Activated CD4-positive, alpha-beta memory T cell treated with anti-CD3 and anti-CD28 coated beads, Interleukin-2, amount 10 ng/mL, durations not matched to agents 7 days and 5 days (primary cell): ENCODE measurements at regions not wholly inside any gene's neighbourhood (a gene's known extent, or its start where the extent isn't known, plus 50 kb on each side); places are given as distances from the start of the nearest gene placed in this dataset.

Experiments
- CTCF ChIA-PET: fragments of 350-600 bp; sonication (Branson Sonifier 250); formaldehyde crosslinking; loops from one replicate; lab custom pipeline; 2021; ENCODE audit warnings: antibody characterized with exemption, inconsistent platforms; lab: Charles Lee
- POLR2A ChIA-PET: fragments of 350-600 bp; sonication (Branson Sonifier 250); formaldehyde crosslinking; loops from one replicate; lab custom pipeline; 2021; ENCODE audit warnings: antibody characterized with exemption; lab: Charles Lee
- DNase-seq: peaks from one replicate; pipeline ENCODE4 v3.0.0-alpha.2; 2020
- H3K27ac Mint-ChIP-seq: one replicate; pipeline ENCODE4 v1.8.0; 2021; ENCODE audit warnings: mild to moderate bottlenecking, mixed read lengths
- H3K27me3 Mint-ChIP-seq: one replicate; pipeline ENCODE4 v1.8.0; 2021; ENCODE audit warnings: mixed read lengths
- H3K36me3 Mint-ChIP-seq: one replicate; pipeline ENCODE4 v1.8.0; 2021; ENCODE audit warnings: low read depth, mixed read lengths
- H3K4me1 Mint-ChIP-seq: one replicate; pipeline ENCODE4 v1.8.0; 2021; ENCODE audit warnings: mixed read lengths
- H3K4me3 Mint-ChIP-seq: one replicate; pipeline ENCODE4 v1.8.0; 2021; ENCODE audit warnings: mild to moderate bottlenecking, mixed read lengths
- H3K9me3 Mint-ChIP-seq: one replicate; pipeline ENCODE4 v1.8.0; 2021; ENCODE audit warnings: mixed read lengths

- POLR2A ChIA-PET, result no interaction called here
These were observed 163.7 kb downstream of the FBXO15 start for GRCh38 chr18:73983970-73984369.

GRCh38 chr18:73983496-73983895 lies 164.1 kb downstream of the FBXO15 start:
- H3K27me3 Mint-ChIP-seq, result no peaks in the 10 kb centered on the region
- peaks cover 3% of the 10 kb centered on the region for H3K9me3 Mint-ChIP-seq
- no peak for DNase-seq
- ChIA-PET POLR2A (no interaction called here), CTCF (no interaction called here)
- no peaks in the 10 kb centered on the region for H3K4me1 Mint-ChIP-seq
- H3K36me3 Mint-ChIP-seq, result no peaks in the 10 kb centered on the region
- no peak overlapping the region for H3K27ac Mint-ChIP-seq
- H3K4me3 Mint-ChIP-seq, result no peak overlapping the region

More at GRCh38 chr18:73983970-73984369, 163.7 kb downstream of the FBXO15 start:
- CTCF ChIA-PET, result no interaction called here
- Mint-ChIP-seq H3K27me3 (no peaks in the 10 kb centered on the region), H3K4me1 (no peaks in the 10 kb centered on the region), H3K36me3 (no peaks in the 10 kb centered on the region), H3K27ac (no peak overlapping the region), H3K4me3 (no peak overlapping the region), H3K9me3 (peaks cover 3% of the 10 kb centered on the region)
- no peak for DNase-seq

GRCh38 chr18:73981796-73982195 lies 165.8 kb downstream of the FBXO15 start:
- H3K36me3 Mint-ChIP-seq, result no peaks in the 10 kb centered on the region
- no peak for DNase-seq
- no peaks in the 10 kb centered on the region for H3K27me3 Mint-ChIP-seq
- no peak overlapping the region for H3K4me3 Mint-ChIP-seq
- H3K4me1 Mint-ChIP-seq, result no peaks in the 10 kb centered on the region
- POLR2A ChIA-PET, result no interaction called here
- H3K27ac Mint-ChIP-seq, result no peak overlapping the region
- CTCF ChIA-PET, result no interaction called here
- H3K9me3 Mint-ChIP-seq, result no peaks in the 10 kb centered on the region

DNA sequence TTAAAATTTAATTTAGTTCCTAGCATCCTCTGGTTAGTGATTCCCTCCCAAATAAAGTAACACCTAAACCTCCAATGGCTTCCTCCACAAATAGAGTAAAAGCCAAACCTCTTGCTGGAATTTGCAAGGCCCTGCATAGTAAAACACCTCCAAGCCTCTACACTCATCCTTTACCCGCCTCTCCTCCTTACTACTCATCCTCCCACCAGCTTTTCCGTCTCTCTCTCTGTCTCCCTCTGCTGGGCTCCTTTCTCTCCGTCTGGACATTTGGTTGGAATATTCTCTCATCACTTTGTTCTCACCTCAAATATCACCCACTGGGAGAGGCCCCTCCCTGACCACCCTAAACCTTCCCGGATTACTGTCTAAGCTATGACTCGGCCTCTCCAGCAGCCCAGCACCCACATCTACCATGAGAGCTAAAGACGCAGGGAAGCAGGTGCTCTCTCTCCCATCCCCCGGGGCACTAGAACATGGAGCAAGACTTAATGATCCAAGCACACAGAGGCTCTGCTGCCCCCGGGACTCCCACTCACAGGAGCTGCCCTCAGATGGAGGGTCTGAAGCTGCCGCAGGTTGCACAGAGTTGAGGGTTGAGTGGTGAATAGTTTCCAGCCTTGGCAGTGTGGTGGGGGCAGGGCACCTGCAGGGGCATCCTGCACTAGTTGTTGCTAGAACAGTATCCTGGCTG lies 167.2 kb downstream of the FBXO15 start:
- Mint-ChIP-seq H3K9me3 (no peaks in the 10 kb centered on the region), H3K27ac (no peak overlapping the region), H3K36me3 (no peaks in the 10 kb centered on the region), H3K4me1 (no peaks in the 10 kb centered on the region), H3K4me3 (no peak overlapping the region), H3K27me3 (no peaks in the 10 kb centered on the region)
- DNase-seq, result no peak
- POLR2A ChIA-PET, result no interaction called here
- CTCF ChIA-PET, result no interaction called here

GRCh38 chr18:73979742-73980141 lies 167.9 kb downstream of the FBXO15 start:
- ChIA-PET POLR2A (no interaction called here), CTCF (no interaction called here)
- no peak for DNase-seq
- Mint-ChIP-seq H3K4me3 (no peak overlapping the region), H3K4me1 (no peaks in the 10 kb centered on the region), H3K9me3 (no peaks in the 10 kb centered on the region), H3K27ac (no peak overlapping the region), H3K36me3 (no peaks in the 10 kb centered on the region), H3K27me3 (no peaks in the 10 kb centered on the region)

DNA sequence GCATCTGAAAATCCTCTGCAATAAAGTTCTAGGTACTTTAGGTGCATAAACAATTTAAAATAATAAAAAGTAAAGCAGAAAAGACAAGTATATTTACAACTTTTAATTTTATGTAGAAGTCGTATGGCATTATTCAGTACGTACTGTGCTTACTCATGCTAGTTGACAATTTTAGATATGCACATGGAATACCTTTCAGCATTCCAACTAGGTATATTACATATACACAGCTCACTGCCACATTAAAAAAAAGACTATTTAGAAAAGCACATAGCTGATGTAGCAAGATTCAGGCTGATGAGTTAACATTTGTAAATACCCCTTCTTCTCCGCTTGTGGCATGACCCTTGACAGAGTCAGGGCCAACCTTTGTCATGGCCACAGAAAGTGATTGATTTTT lies 171.2 kb downstream of the FBXO15 start:
- ChIA-PET CTCF (no interaction called here), POLR2A (no interaction called here)
- H3K4me3 Mint-ChIP-seq, result no peak overlapping the region
- no peaks in the 10 kb centered on the region for H3K27me3 Mint-ChIP-seq
- no peaks in the 10 kb centered on the region for H3K36me3 Mint-ChIP-seq
- H3K27ac Mint-ChIP-seq, result no peak overlapping the region
- no peak for DNase-seq
- H3K9me3 Mint-ChIP-seq, result no peaks in the 10 kb centered on the region
- H3K4me1 Mint-ChIP-seq, result no peaks in the 10 kb centered on the region

GRCh38 chr18:73975266-73975665 lies 172.4 kb downstream of the FBXO15 start:
- DNase-seq, result no peak
- Mint-ChIP-seq H3K27me3 (no peaks in the 10 kb centered on the region), H3K9me3 (no peaks in the 10 kb centered on the region), H3K36me3 (no peaks in the 10 kb centered on the region), H3K27ac (no peak overlapping the region), H3K4me3 (no peak overlapping the region), H3K4me1 (no peaks in the 10 kb centered on the region)
- ChIA-PET CTCF (no interaction called here), POLR2A (no interaction called here)

DNA sequence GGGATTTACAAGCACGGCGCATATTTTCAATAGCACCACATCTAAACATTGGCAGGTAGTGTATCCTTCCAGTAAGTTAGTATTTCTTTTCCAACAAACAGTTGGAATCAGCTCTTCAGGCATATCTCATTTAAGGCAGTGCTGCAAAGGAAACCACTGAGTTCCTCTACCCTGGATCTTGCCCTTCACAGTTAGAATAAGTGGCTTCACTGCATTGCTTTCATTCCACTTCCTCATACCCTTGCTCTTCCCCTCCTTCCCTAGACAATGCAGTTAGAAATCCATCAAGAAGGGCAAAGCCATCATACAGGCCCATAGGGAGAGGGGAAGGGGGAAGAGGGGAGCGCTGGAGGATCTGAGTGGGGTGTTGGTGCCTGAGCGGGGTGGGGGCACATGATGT lies 173.7 kb downstream of the FBXO15 start:
- Mint-ChIP-seq H3K27me3 (no peaks in the 10 kb centered on the region), H3K36me3 (no peaks in the 10 kb centered on the region), H3K4me1 (no peaks in the 10 kb centered on the region), H3K27ac (no peak overlapping the region), H3K4me3 (no peak overlapping the region), H3K9me3 (no peaks in the 10 kb centered on the region)
- DNase-seq, result no peak
- POLR2A ChIA-PET, result no interaction called here
- CTCF ChIA-PET, result no interaction called here

DNA sequence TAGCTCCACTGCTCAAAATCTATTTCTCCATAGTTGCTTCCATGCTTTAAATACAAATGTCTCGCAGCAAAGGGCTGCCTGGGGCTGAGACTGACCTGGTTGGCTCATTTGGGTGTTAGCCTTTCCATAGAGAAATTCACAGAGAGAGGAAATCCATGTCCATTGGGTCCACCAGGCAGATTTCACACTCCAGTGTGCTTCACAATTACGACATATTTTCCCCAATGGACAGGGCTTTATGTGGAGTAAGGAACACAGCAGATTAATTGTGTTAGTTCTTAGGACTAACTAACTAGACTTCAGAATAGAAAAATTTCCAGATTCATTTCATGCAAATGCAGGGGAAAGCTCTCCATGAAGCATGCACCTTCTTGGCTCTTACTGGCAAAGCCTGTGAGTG lies 180.7 kb downstream of the FBXO15 start:
- ChIA-PET CTCF (no interaction called here), POLR2A (no interaction called here)
- Mint-ChIP-seq H3K4me1 (no peaks in the 10 kb centered on the region), H3K27me3 (no peaks in the 10 kb centered on the region), H3K36me3 (no peaks in the 10 kb centered on the region), H3K9me3 (no peaks in the 10 kb centered on the region), H3K4me3 (no peak overlapping the region), H3K27ac (no peak overlapping the region)
- no peak for DNase-seq

DNA sequence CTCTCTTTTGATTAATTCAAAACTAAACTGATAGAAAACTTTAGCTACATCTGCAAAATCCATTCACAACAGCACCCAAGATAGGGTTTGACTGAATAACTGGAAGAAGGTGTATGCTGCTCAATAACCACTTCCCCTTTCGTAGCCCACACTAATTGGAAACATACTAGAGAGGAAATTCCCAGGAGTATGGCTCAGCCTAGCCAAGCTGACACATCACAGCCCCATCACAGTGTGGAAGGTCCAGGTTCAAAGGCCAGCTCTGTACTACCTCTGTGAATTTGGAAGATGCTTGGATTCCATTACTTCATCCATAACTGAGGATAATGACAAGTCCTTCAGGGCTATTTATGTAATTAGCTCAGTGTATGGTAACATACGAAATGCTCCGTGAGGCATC lies 185.4 kb downstream of the FBXO15 start:
- H3K4me3 Mint-ChIP-seq, result no peak overlapping the region
- H3K36me3 Mint-ChIP-seq, result no peaks in the 10 kb centered on the region
- ChIA-PET CTCF (no interaction called here), POLR2A (no interaction called here)
- H3K9me3 Mint-ChIP-seq, result no peaks in the 10 kb centered on the region
- no peak for DNase-seq
- H3K27ac Mint-ChIP-seq, result no peak overlapping the region
- H3K4me1 Mint-ChIP-seq, result peaks cover 4% of the 10 kb centered on the region
- no peaks in the 10 kb centered on the region for H3K27me3 Mint-ChIP-seq

DNA sequence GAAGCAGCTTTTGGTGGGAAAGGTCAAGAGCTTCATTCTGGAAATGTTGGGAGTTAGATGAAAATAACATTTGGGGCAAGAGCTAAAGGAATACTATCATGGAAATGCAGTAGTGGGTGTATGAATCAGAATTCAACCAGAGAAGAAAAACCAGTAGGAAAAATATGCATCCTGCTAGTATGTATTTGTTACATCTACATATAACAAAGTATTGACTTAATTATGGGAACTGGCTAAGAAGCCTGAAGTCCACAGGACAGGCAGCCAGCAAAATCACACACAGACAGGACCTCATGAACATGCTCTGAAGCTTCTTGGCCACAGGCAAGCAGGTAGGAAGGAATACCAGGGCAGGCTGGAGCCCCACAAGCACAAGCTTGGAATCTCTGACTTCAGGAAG lies 185.8 kb downstream of the FBXO15 start:
- DNase-seq, result no peak
- CTCF ChIA-PET, result interaction anchor here (0.8 kb wide), 1 partner anchor 14 kb away, joined by 3 read pairs; no protein-coding TSS in a partner anchor
- H3K36me3 Mint-ChIP-seq, result no peaks in the 10 kb centered on the region
- POLR2A ChIA-PET, result no interaction called here
- H3K27ac Mint-ChIP-seq, result no peak overlapping the region
- H3K27me3 Mint-ChIP-seq, result no peaks in the 10 kb centered on the region
- peaks cover 4% of the 10 kb centered on the region for H3K4me1 Mint-ChIP-seq
- no peaks in the 10 kb centered on the region for H3K9me3 Mint-ChIP-seq
- no peak overlapping the region for H3K4me3 Mint-ChIP-seq

- Mint-ChIP-seq H3K27ac (no peak overlapping the region), H3K4me3 (no peak overlapping the region), H3K36me3 (no peaks in the 10 kb centered on the region), H3K9me3 (no peaks in the 10 kb centered on the region), H3K27me3 (no peaks in the 10 kb centered on the region), H3K4me1 (peaks cover 4% of the 10 kb centered on the region)
- POLR2A ChIA-PET, result no interaction called here
- CTCF ChIA-PET, result no interaction called here
- no peak for DNase-seq
These were observed 188.3 kb downstream of the FBXO15 start for GRCh38 chr18:73959352-73959751.

- H3K9me3 Mint-ChIP-seq, result no peaks in the 10 kb centered on the region
- no peak overlapping the region for H3K4me3 Mint-ChIP-seq
- no peaks in the 10 kb centered on the region for H3K36me3 Mint-ChIP-seq
- CTCF ChIA-PET, result no interaction called here
- no peak overlapping the region for H3K27ac Mint-ChIP-seq
- POLR2A ChIA-PET, result no interaction called here
- H3K27me3 Mint-ChIP-seq, result no peaks in the 10 kb centered on the region
- peaks cover 4% of the 10 kb centered on the region for H3K4me1 Mint-ChIP-seq
- no peak for DNase-seq
These were observed 193.4 kb downstream of the FBXO15 start for GRCh38 chr18:73954268-73954667.

- ChIA-PET POLR2A (no interaction called here), CTCF (no interaction called here)
- DNase-seq, result no peak
- Mint-ChIP-seq H3K4me1 (no peaks in the 10 kb centered on the region), H3K27me3 (no peaks in the 10 kb centered on the region), H3K36me3 (no peaks in the 10 kb centered on the region), H3K9me3 (no peaks in the 10 kb centered on the region), H3K4me3 (no peak overlapping the region), H3K27ac (no peak overlapping the region)
These were observed 195.2 kb downstream of the FBXO15 start for GRCh38 chr18:73952296-73952946.
